NCI-H2171 (cell line): ENCODE measurements at regions not wholly inside any gene's neighbourhood (a gene's known extent, or its start where the extent isn't known, plus 50 kb on each side); places are given as distances from the start of the nearest gene placed in this dataset.

Source experiments
- DNase-seq: peaks from one replicate; lab custom pipeline; 2025; lab: John Stamatoyannopoulos, UW

DNA sequence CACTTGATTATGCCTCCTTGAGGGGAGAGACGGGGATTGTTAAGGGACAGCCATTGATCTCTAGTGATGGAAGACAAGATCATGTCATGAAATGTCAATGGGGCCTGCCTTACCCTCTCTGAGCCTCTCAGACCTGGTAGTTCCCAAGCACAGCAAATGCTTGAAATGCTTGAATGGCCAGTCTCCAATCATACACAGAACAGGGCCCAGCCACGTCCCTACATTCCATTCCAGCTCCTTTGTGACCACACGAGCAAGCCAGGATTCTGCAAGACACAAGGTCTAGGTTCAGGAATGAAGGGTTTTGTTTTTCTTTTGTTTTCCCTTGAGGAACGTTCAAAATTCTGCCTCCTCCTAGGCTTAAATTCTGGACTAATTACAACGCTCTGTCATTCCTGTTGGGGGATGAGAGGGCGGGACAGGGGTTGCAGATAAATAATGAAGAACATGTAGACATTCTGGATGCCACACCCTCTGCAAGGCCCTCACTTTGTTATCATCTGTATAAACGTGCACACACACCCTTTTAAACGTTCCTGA is 98.1 kb upstream of the YPEL5 start:
- no peak for DNase-seq

DNA sequence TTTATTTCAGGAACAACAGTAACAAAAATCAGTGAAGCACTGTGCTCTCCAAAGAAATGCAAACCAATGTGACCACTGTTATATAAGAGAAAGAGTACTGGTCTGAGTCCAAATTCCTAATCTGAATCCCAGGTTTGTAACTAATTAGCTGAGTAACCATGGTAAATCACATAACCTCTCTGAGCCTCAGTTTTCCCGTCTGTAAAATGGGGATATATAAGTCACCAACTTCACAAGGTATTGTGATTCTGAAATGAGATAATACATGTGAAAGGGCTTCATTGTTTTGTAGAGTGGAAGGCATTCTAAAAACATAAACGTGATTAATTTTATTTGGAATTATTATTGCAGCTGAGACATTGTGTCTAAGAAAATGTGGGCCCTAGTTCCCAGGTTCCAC is 91.3 kb upstream of the YPEL5 start:
- no peak for DNase-seq

DNA sequence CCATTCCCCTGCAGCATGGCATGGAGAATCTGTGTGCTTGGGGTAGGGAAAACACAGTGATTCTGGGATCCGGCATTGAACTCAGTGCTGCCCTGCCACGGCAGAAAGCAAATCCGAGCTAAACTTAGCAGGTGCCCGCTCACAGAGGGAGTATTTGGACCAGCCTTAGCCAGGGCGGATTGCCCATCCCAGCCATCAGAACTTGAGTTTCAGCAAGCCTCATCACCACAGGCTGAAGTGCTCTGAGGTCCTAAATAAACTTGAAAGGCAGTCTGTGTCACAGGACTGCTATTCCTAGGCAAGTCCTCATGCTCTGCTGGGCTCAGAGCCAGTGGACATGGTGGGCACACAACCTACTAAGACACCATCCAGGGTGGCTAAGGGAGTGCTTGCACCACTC is 86.2 kb upstream of the YPEL5 start:
- DNase-seq = no peak

DNA sequence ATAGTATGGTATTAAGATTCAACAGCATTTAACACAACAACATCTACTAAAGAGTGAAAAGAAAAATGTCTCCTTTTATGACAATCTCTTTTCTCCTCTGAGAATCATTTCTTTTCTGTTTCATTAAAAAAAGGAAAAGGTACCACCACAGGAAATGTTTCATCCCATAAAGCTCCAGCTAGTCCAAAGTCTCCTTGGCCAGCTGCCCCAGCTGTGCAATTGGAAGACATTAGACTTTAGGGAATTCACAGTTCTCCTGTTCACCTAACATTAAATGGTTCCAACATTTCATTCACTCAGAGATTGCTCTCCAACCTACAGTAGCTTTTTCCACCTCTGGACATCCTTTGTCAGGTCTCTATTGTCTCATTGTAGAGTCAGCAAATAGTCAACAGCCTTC is 78.7 kb upstream of the YPEL5 start:
- DNase-seq = no peak

DNA sequence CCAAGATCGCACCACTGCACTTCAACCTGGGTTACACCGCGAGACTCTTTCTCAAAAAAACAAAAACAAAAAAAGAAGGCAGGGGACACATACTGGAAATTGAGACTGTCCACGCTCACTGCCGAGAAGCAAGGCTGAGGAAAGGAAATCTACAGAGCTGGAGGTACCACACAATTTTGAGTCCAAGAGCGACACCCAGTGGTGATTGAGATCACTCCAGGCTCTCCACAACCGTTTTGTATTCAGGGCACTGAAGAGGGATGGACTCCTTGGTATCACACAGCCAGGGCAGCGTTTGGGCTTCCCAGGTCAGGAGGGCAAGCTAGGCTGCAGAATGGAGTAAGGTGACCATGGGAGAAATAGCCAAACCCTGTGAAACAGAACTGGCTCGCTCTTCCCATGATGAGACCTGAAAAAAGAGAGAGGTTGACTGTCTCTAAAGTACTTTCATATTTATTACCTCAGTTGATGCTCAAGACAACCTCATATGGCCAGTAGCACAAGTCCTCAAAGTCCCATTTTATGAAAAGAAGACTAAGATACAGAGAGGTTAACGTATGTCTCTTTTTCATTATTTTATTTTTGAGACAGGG is 74.5 kb upstream of the YPEL5 start:
- peak; percentile 10 for DNase-seq

DNA sequence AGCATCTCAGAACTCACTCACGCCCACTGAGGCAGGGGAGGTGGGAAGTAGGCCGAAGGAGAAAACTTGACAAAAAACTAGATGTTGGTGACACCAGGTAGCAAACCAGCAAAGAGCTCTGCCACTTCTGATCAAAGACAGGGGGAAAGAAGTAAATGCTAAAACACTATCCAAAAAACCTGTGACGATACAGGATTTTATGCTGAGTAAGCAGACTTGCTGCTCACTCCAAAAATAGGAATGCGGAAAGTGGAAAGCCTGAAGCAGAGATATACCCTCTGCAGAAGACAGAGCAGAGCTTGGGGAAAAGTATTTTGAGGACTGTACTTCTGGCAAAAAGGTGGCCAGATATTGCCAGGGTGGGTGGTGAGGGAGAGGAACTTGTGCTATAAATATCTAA is 73.3 kb upstream of the YPEL5 start:
- DNase-seq = no peak

DNA sequence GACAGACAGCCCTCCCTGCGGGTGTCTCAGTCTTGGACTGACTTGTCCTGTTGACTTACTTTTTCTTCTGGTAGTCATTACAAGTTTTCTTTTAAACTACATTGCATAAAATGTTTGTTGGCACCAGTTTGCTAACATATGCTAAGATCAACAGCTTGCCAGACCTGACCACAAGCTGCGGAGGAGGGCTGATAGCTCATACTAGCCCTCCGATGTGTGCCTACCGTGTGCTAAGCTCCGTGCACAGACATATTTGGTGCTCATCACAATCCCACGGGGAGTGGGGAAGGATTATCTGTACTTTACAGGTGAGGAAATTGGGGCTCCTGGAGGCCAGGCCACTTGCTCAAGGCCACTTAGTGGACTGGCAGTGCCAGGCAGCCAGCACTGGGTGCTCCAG is 72.8 kb upstream of the YPEL5 start:
- no peak for DNase-seq

DNA sequence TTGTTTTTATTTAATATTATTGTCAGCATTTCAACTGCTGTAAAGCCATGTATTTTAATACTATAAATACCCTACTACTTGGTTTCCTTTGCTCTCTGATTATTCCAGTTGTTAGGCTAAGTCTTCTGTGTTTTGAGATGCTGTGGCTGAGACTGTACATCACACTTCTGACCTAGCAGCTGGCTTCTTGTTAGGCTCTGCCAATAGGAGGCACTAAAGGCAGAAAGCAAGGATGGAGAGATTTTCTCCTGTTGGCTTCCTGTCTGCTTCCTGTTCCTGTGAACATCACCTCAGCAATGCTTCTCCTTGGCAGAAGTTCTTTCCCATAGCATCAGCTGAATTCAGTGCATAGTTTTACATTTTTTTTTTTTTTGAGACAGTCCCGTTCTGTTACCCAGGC is 68.3 kb upstream of the YPEL5 start:
- no peak for DNase-seq

DNA sequence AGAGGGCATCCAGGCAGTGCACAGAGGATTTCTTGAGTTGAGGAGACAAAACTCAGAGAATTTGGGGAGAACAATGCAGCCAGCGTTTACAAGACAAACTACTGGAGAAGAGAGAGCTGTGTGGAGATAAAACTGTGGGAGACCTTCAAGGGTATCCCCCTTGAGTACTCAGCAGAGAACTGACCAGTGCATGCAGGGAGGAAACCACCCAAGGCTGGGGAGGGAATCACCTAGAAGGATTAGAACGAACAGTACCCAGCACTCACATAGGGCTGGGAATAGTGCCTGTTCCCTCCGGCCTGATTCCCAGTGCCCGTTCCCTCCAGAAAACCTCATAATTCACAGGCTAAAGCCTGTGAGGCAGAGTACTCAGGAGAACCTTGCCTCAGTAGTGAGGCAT is 61.9 kb upstream of the YPEL5 start:
- DNase-seq = no peak

DNA sequence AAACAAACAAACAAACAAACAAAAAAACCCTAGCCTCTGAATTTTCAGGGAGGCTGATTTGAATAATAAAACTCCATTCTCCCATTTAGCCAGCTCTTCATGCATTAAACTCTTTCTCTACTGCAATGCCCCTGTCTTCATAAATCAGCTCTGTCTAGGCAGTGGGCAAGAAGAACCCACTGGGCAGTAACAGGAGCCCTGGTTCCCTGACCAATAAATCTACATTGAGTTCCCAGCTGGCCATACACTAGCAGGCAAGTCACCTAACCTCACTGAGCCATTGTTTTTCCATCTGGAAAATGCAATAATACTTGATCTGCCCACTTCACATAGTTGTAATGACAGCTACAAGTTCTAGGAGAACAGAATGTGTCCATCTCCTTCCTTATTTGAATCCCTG is 57.6 kb upstream of the YPEL5 start:
- DNase-seq = no peak

DNA sequence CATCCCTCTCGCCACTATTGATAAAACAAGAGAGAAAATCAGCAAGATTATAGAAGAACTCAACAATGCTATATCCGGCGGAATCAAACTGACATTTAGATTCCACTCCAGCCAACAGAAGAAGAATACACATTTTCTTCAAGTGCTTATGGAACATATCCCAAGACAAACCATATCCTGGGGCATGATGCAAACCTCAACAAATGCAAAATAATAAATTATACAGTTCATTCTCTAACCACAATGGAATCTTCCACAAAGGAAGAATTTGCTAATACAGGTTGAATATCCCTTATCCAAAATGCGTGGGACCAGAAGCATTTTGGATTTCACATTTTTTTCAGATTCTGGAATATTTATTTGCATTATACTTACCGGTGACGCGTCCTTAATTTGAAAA is 51.4 kb upstream of the YPEL5 start:
- DNase-seq = no peak

DNA sequence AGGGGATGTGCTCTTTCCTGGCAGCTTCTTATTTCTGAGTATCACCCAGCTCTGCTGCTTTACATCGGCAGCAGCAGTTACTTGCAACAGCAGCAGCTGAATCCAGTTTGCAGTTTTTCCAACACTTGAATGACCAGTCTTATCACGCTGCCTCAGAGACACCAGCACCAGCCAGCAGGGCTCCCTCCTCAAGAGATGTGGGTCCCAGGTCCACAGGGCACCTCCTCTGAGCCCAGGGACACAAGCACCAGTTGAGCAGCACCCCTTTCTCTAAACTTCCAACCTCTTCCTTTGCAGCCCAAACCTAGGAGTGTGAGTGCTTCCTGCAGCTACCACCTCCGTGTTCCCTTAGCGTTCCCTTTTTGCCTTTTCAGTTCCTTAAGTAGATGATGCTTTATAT is 50.4 kb upstream of the YPEL5 start:
- no peak for DNase-seq
